Ammon's horn (tissue), 1 donor: ENCODE measurements at regions not wholly inside any gene's neighbourhood (a gene's known extent, or its start where the extent isn't known, plus 50 kb on each side); places are given as distances from the start of the nearest gene placed in this dataset.
A peak's percentile ranks its signal among the peaks of the same experiment; 100 is the strongest.

Source experiments
- DNase-seq: peaks from one replicate; pipeline ENCODE4 v3.0.0-alpha.2; 2016; ENCODE audit warnings: low spot score

GRCh38 chr2:16296331-16297250 lies 356.2 kb downstream of the MYCN start:
- no peak for DNase-seq

GRCh38 chr2:16296038-16296290 lies 355.6 kb downstream of the MYCN start:
- no peak for DNase-seq

DNA sequence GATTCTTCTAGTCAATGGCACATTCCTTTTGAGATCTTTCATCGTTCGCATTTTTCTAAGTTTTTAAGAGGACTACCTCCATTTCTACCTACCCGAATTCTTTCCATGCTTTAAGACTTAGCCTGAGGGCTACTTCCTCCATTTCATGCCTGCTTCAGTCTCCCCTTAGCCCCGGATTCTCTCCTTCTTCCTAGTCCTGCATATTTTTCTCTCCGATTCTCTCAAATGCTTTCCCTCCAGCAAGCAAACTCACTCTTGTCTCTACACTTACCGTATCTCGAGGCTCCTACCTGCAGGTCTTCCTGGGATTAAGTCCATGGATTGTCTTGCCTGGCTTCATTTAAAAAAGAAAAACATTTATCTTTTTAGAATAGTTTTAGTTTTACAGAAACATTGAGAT lies 354.4 kb downstream of the MYCN start:
- DNase-seq: no peak

GRCh38 chr2:16293871-16294270 lies 353.5 kb downstream of the MYCN start:
- DNase-seq: no peak

- peak; percentile 9 for DNase-seq
Measured at GRCh38 chr2:16293398-16293797, 353.0 kb downstream of the MYCN start.

DNA sequence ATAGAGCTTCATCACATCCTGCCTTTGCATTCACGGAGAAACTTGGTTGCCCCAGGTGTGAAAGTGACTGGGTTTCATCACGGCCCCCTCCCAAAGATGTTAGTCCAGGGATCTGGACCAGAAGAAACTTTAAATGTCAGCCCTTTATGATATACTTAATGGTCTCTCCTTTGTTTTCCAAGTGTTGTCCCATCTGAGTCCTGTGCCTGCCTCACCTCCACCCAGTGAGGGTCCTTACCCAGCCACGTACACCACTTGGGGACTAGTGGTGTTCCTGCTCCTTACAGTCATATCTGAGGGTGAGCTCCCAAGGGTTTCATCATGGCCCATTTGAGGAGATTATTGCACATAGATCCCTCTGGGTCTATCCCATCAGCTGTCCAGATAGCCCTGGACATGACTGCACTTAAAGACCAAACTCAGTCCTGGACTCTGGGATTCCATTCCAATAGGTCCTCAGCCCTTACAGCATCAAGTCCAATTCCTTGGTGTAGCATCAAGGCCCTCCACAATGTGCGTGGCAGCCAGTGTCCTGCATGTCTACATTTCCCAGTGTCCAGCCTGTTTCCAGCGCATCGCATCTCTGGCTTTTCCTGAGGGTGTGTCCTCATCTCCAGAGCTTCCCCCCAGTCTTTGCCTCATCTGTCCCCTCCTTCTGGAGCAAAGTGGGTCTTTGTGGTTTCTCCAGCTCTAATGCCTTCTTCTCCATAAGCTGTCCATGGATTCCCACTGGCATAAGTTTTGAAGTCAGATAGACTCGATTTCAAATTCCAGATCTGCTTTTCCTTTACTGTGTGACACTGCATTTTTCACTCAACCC lies 351.6 kb downstream of the MYCN start:
- no peak for DNase-seq

- DNase-seq: no peak
Measured at GRCh38 chr2:16291226-16291625, 350.9 kb downstream of the MYCN start.

- DNase-seq: no peak
Measured at GRCh38 chr2:16290311-16291020, 350.1 kb downstream of the MYCN start.

DNA sequence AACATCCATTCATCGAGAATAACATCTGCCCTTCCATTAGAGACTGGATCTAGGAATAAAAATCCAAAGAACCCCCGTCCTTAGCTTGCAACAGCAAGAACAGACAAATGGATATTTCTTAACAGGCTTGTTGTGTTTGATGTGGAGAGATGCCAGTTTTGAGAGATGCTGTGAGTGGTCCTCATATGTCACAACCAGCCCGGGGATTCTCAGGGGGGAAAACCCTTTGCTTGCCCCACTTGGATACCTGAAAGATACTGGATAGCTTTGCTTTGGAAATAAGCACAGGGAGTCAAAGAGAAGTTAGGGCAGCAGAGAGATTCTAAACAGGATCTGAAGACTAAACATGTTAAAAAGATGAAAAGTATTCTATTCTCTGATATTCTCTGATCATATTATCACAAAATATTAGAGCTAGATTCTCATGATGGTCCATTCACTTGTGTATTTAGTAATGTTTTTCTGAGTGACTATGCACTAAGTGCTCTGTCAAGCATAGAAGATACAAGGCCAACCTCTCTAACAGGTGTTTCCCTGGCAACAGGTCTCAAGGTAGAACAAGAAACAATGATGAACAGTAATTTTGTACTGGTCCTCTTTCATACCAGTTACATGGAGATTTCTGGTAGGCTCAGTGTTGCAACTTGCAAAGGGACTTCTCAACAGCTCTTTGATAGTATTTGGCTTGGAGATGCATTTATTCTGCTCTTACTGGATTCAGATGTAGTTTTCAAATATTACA lies 348.2 kb downstream of the MYCN start:
- DNase-seq: no peak

DNA sequence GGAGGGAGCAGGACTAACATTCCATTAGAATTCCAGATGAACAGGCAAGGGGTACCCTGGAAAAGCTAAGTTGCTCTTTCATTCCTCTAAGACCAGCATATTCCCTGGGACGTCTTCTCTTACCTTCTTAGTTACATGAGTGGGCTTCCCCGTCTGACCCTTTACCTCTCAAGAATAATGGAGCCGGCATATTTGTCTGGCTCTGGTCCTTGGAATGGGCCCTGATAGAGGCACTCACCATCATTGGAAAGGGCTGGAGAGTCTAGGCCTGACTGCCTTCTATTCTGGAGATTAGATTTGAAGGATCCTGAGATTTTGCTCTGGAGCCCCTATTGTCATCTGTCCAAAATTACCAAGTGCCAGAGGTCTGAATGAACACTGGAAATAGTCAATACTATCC lies 347.5 kb downstream of the MYCN start:
- no peak for DNase-seq

- no peak for DNase-seq
Measured at GRCh38 chr2:16287281-16287680, 346.9 kb downstream of the MYCN start.

GRCh38 chr2:16285813-16286510 lies 345.6 kb downstream of the MYCN start:
- no peak for DNase-seq

DNA sequence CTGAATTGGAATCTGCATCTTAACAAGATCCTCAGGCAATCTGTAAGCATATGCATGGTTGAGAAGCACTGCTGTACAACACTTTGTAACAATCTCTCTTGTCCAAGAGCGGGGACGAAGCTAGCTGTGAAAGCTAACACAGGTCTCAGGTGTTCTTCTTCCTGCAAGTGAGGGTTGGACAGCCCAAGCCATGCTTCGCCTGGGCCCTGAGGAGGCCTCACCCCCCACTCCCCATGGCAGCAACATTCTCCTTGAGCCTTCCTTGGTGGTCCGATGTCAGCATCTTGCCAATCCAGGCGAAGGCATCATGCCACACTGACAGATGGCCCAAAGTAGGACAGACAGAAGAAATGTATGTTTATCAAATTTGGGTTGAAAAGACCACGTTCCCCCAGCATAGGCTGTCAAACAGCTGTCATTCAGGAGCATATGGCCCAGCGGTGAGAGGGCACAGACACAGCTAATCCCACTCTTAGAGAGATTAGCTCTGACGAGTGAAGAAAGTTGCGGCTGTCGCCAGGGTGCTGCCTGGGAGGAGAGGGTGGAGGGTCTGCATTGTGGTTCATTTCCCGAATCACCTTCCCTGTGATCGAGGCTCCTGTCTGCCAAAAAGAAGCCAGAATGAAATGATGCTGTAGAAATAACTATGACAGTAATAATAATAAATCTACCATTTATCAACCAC lies 344.7 kb downstream of the MYCN start:
- DNase-seq: no peak

GRCh38 chr2:16283071-16283850 lies 342.9 kb downstream of the MYCN start:
- no peak for DNase-seq

GRCh38 chr2:16282511-16282910 lies 342.2 kb downstream of the MYCN start:
- DNase-seq: no peak

DNA sequence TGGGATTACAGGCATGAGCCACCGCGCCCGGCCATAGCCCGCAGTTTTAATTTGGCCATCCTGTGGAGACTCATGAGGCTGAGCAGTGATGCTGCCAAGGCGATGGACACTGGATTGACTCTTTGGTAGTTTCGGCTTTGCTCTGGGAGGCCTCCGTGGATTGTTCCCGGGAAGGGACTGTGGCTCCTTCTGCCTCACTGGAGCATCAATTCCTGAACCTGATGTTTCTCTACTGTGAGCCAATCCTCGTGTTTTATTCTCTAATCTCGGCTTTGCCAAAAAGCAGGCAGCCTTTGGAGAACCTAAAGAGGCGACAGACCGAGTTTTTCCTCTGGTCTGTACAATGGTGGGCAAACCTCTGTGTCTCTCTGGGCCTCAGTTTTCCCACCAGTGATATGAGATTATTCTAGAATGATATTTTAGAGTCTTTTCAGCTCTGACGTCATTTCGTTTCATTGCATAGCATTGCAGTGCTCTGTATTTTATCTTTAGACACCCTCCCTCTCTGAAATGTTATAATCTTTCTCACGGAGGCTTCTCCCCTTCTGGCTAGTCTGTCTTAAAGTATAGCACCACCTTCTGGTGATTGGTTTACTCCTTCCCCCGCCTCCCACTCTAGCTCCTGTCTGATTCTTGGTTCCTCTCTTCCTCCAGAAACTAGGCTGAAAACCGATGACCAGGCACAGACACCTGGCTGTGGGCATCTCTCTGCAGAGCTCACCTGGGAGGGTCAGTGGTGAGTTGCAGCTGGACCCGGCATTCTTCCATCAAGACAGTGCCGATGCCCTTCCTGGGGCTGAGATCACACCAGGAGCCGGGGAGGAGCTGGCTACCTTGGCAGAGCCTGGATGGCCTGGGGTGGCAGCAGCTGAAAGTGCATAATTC lies 341.3 kb downstream of the MYCN start:
- peak; percentile 70 for DNase-seq

GRCh38 chr2:16280081-16280480 lies 339.7 kb downstream of the MYCN start:
- DNase-seq: no peak

- no peak for DNase-seq
Measured at GRCh38 chr2:16279641-16280040, 339.3 kb downstream of the MYCN start.

DNA sequence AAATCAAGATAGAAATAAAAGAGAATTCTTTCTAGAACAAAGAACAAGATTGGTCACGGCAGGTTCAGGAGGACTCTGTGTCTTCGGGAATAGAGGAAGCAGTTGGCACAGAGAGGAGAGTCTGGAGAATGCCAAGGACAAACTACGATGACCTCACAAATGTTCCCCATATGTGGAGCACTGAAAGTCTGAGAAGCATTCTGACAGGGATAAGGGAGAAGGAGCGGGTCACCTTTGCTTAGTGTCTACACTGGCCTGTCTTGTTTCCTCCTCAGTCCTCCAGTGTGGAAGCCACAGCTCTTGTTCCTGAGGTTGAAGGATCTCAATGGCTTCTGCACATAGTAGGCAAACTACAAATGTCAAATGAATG lies 338.8 kb downstream of the MYCN start:
- DNase-seq: no peak
